WERI-Rb-1 (cell line): ENCODE measurements at regions not wholly inside any gene's neighbourhood (a gene's known extent, or its start where the extent isn't known, plus 50 kb on each side); places are given as distances from the start of the nearest gene placed in this dataset.
A peak's percentile ranks its signal among the peaks of the same experiment; 100 is the strongest.

Experiments
- DNase-seq: peaks from one replicate; pipeline ENCODE4 v3.0.0-alpha.2; 2020
- H3K27ac ChIP-seq: fragments of 250-450 bp; sonication (Bioruptor Pico); 2 replicates; pipeline ENCODE4 v1.5.1; 2020; ENCODE audit warnings: mild to moderate bottlenecking, moderate library complexity
- H3K27me3 ChIP-seq: fragments of 250-450 bp; sonication (Bioruptor Pico); 2 replicates; pipeline ENCODE4 v1.5.1; 2021; ENCODE audit warnings: mild to moderate bottlenecking, low read depth, moderate library complexity; ENCODE audit not compliant: insufficient read depth, severe bottlenecking
- H3K36me3 ChIP-seq: fragments of 250-450 bp; sonication (Bioruptor Pico); 2 replicates; pipeline ENCODE4 v1.5.1; 2020; ENCODE audit warnings: mild to moderate bottlenecking, moderate library complexity
- H3K4me3 ChIP-seq: 2 replicates; pipeline ENCODE4 v1.5.1; 2011; ENCODE audit warnings: low read depth, mild to moderate bottlenecking, control low read depth, low read length
- H3K9me3 ChIP-seq: fragments of 250-450 bp; sonication (Bioruptor Pico); 2 replicates; pipeline ENCODE4 v1.5.1; 2021; ENCODE audit warnings: mild to moderate bottlenecking, moderate library complexity; ENCODE audit not compliant: severe bottlenecking
- CTCF ChIP-seq: IDR thresholded peaks from 2 replicates; pipeline ENCODE4 v1.5.1; 2011; ENCODE audit warnings: low read depth, mild to moderate bottlenecking, control low read depth, inconsistent platforms, low read length

- Histone ChIP-seq H3K27ac (no peak overlapping the region), H3K9me3 (no peaks in the 10 kb centered on the region), H3K4me3 (no peak overlapping the region), H3K27me3 (no peaks in the 10 kb centered on the region), H3K36me3 (no peaks in the 10 kb centered on the region)
- TF ChIP-seq CTCF, result no peak
- no peak for DNase-seq
Measured at GRCh38 chr1:94336991-94337390, 81.2 kb upstream of the ABCD3 start.

DNA sequence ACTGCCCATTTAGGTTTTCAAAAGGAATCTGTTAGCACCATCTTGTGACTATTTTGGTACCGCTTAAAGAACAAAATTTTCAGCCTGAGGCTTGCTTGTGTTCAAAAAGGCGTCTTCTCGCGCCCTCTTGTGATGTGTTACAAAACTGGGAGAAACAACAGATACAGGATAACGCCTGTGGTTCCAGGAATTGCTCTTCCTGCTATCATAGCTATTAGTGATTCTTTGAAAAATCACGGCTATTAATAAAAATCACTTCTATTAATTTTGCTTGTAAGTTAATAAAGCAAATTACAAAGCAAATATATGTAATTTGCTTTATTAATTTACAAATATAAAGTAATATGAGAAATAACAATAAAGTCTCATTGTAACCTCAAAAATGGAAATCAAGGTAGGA lies 82.2 kb upstream of the ABCD3 start:
- Histone ChIP-seq H3K36me3 (no peaks in the 10 kb centered on the region), H3K9me3 (no peaks in the 10 kb centered on the region), H3K27ac (no peak overlapping the region), H3K27me3 (no peaks in the 10 kb centered on the region), H3K4me3 (no peak overlapping the region)
- DNase-seq, result peak; percentile 39
- TF ChIP-seq CTCF, result 0 out of 2 replicates have a peak, but pooled peaks have one; percentile 16

- Histone ChIP-seq H3K4me3 (no peak overlapping the region), H3K27me3 (no peaks in the 10 kb centered on the region), H3K36me3 (no peaks in the 10 kb centered on the region), H3K27ac (no peak overlapping the region), H3K9me3 (no peaks in the 10 kb centered on the region)
- DNase-seq, result no peak
- TF ChIP-seq CTCF, result no peak
Measured at GRCh38 chr1:94335447-94335846, 82.7 kb upstream of the ABCD3 start.

- H3K9me3 ChIP-seq, result no peaks in the 10 kb centered on the region
- no peak overlapping the region for H3K4me3 ChIP-seq
- TF ChIP-seq CTCF, result no peak
- DNase-seq, result no peak
- H3K36me3 ChIP-seq, result no peaks in the 10 kb centered on the region
- no peaks in the 10 kb centered on the region for H3K27me3 ChIP-seq
- no peak overlapping the region for H3K27ac ChIP-seq
Measured at GRCh38 chr1:94334764-94335163, 83.4 kb upstream of the ABCD3 start.

DNA sequence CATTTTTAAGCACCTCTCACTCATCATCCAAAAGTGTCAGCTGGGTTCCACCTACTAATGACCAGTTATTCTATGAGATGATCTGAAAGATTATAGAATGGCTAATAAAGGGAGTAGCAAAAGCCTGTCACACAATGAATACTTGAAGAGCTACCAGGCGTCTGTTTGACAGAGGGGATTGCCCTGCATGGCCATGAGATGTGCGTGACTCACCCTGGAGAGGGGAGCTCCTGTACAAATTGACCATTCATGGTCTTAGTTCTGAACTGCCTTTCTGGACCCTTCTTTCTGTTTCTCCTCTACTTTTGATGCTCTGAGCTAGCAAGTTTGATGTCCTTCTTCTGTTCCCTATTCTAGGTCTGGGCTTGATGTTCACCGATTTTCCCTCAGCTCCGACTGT lies 85.2 kb upstream of the ABCD3 start:
- H3K9me3 ChIP-seq, result no peaks in the 10 kb centered on the region
- no peak overlapping the region for H3K4me3 ChIP-seq
- H3K27me3 ChIP-seq, result no peaks in the 10 kb centered on the region
- DNase-seq, result no peak
- TF ChIP-seq CTCF, result no peak
- H3K36me3 ChIP-seq, result no peaks in the 10 kb centered on the region
- H3K27ac ChIP-seq, result no peak overlapping the region

DNA sequence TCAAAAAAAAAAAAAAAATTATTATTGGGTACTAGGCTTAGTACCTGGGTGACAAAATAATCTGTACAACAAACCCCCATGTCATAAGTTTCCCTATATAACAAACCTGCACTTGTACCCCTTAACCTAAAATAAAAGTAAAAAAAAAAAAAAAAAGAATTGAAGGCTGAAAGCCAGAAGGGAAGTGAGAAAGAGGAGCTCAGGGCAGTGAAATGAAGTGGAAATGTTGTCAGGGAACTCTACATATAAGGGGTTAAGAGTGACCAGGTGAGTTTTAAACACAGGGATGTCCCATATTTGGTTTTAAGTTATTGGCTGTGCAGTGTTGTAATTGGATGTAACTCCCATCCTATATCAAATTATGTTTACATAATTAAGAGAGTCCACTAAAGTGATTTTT lies 85.7 kb upstream of the ABCD3 start:
- TF ChIP-seq CTCF, result no peak
- no peak for DNase-seq
- Histone ChIP-seq H3K36me3 (no peaks in the 10 kb centered on the region), H3K9me3 (no peaks in the 10 kb centered on the region), H3K27me3 (no peaks in the 10 kb centered on the region), H3K27ac (no peak overlapping the region), H3K4me3 (no peak overlapping the region)
